KBM-7 (cell line): ENCODE measurements at regions not wholly inside any gene's neighbourhood (a gene's known extent, or its start where the extent isn't known, plus 50 kb on each side); places are given as distances from the start of the nearest gene placed in this dataset.

Experiments
- DNase-seq: peaks from one replicate; pipeline ENCODE4 v3.0.0-alpha.2; 2015
- in situ Hi-C: fragments of 300-500 bp; cut with MboI; formaldehyde crosslinking; loops from 2 replicates; pipeline ENCODE4 v1.14.3; 2020; ENCODE audit warnings: low sequenced_read_pairs, low pct_unique_long_range_greater_than_20kb, mixed read lengths

DNA sequence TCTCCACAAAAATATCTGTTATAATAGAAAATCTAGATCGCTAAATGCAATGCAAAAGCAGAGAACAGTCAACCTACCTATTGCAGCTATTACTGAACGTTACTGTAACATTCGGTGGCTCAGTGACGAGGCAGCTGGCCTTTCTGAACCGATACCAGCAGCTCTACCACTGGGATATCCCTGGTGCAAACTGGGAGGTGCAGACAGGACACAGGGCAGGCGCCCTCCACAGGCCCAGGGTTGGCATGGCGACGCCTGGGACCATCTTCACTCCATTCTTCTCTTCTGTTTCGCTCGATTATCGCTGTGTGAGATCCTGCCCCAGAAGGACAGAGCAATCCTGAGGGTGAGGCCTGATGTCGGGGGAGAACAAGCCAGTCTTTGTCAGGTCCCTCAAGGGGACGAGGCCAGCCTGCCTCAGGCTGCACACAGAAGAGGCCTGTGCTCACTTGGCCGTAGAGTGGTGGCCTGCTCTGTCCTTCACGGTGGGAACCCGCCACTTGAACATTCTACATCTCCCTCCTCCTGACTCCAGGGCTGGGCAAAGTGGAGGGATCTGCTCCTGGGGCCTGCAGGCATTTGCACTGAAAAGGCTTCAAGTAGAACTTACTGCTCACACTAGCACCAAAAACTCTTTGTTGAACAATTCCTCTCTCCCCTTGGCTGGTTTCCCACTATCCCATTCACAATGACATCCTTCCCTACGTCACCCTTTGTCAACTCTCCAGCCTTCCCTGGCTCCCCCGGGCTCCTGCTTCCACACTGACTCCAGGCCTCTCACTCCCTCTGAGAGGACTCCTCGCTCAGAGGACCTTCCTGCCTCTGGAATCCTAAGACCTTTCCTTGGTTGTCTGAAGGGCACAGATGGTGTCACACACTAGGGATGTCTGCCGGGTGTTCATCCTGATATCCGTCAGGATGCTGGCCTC is 49.7 kb downstream of the CYRIA start:
- DNase-seq: no peak
- in situ Hi-C loops: loop anchor here (10.0 kb wide), 1 partner anchor 139 kb away; no protein-coding TSS in a partner anchor

DNA sequence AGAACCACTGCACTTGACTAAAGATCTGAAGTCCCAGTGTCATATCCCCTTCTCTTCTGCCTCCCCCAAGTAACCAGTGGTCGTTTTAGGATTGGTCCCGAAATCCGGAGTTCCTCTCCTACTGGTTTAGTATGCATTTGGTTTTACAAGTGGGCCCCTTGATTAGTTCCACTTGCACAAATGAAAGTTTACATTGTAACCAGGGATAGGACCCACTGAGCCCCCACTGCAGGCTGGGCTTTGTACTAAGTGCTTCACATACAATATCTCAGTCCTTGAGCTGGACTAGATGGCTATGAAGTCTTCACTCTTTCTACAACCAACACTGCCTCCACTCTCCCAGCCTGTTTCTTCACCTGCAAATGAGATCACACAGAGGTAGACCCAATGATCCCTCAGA is 50.4 kb downstream of the CYRIA start:
- no peak for DNase-seq
- in situ Hi-C loops: loop anchor here (10.0 kb wide), 1 partner anchor 140 kb away; no protein-coding TSS in a partner anchor

DNA sequence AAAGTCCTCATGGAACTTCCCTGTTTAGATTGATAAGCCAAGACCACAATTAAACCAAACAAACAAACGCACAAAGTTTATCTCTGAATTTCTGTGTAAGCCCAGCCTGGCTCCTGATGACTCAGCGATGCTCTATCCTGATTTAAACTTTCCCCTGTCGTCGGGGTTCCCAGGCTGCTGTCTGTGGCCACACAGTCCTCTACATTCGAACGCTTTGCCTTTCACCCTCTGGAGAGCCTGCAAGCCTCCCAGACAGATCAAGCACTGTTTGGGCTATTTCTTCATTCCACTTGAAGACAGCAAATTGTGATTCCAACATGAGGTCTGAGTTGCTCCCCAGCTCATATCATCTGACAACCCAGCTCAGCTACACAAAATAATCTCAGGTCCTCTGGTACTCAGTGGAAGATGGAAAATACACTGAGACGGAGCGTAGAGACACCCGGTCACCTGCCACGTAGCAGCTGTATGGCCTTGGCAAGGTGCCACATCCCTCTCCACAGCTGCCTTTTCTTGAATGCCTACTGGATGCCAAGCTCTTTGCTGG is 51.2 kb downstream of the CYRIA start:
- no peak for DNase-seq
- in situ Hi-C loops: loop anchor here (10.0 kb wide), 1 partner anchor 140 kb away; no protein-coding TSS in a partner anchor

DNA sequence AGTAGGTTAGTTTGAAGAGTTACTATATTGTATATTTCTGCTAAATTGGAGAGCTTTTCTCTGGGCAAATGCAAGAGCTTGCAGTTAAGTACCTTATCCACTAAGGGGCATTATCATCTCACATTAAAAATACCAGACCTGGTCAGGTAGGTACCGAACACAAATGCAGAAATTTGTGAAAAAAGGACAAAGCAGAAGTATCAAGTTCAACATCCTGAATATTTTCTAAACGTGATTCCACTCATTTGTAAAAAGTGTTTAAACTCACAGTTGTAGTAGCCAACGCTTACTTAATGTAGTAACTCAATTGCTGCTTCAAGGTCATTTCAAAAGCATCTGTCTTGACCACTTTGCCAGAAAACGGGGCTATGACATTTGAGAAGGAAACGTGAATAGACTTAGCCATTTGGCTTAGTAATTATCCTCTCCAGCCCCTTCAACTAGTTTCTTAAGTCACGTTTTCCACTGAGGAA is 52.1 kb downstream of the CYRIA start:
- in situ Hi-C loops: loop anchor here (10.0 kb wide), 1 partner anchor 141 kb away; no protein-coding TSS in a partner anchor
- peak; percentile 56 for DNase-seq

DNA sequence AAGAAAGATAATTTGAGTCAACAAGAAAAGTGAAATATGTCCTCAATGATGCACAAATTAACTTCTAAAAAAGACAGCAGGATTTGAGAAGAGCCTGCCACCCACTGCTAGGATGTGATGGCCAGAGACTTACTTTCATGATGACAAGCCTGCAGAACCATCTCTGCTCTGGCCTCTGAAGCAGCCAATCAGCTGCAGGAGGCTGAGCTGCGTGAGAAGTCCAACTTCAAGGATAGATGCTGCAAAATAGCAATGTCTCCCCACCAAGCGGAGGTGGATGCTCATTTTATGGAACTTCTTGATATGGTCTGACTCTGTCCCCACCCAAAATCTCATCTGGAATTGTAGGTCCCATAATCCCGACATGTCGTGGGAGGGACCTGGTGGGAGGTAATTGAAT is 53.1 kb downstream of the CYRIA start:
- in situ Hi-C loops: loop anchor here (10.0 kb wide), 1 partner anchor 142 kb away; no protein-coding TSS in a partner anchor
- no peak for DNase-seq

DNA sequence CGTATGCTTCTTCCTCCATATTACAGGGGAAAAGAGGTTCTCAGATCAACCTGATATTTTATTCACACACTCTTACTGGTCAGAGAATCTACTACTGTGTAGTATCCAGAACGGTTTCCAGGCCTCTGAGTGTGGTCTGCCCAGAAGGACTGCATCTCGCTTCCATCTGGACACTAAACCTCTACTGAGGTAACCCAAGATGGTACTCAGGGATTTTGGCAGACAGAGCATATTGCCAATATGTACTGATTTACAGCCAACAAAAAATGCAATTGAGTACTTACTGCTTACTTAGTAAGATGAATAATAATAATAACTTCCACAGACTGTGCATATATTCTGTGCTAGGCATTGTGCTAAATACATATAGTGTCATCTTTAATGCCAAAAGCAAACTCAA is 55.8 kb downstream of the CYRIA start:
- DNase-seq: no peak
- in situ Hi-C loops: loop anchor here (10.0 kb wide), 1 partner anchor 145 kb away; no protein-coding TSS in a partner anchor

DNA sequence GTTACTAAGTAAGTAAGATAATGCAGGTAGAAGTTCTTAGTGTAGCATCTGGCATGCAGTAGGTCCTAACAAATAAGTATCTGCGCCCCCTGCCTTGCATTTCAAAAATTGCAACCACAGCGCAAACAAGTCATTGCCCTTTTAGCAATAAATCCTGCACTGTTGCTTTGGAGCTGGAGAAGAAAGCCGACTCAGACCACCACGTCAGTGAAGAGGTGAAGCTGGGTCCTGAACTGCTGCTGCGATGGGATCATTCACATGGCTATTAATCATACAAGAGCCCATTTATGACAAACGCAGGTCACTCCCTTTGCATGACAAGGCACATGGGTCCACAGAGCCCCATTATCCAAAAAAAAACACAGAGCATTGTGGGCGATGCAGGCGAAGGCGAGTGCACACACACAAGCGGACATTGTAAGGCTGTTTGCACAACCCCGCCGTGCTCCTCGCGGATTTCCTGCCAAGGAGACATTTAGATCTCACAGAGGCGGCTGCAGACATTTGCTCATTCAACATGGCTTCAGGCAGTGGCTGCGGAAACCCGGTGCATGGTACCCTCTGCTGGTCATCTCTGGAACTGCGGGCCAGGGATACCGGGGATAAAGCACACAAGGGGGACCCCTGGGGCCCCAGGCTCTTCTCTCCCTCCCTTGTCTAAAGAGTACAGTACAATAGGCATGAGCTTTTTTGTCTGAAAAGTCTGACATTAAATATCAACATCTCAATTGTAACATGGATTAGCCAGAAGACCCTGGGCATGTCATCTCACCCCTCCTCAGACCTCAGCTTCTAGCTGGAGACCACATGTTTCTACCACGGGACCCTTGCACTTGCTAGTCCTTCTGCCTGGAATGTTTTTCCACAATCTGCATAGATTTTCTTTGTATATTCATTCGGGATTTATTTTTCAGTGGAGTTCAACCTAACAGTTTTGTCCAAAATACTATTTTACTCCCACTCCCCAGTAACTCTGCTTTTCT is 56.7 kb downstream of the CYRIA start:
- in situ Hi-C loops: no loop called here
- peak; percentile 88 for DNase-seq

DNA sequence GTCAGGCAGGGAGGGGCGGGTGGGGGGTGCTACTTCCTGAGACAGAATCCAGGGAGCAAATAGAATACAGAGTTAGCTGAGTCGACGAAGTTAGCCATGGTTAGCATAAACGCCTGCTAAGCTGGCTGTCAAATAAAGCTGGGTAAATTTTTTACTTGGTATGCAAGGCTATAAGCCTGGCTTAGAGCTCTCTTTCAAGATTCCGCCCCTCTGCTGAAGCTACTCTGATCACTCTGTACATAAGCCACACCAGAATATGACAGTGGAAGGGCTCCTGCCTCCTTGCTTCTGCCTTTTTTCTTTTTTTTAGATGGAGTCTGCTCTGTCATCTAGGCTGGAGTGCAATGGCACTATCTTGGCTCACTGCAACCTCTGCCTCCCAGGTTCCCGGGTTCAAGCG is 58.3 kb downstream of the CYRIA start:
- no peak for DNase-seq
- in situ Hi-C loops: no loop called here

DNA sequence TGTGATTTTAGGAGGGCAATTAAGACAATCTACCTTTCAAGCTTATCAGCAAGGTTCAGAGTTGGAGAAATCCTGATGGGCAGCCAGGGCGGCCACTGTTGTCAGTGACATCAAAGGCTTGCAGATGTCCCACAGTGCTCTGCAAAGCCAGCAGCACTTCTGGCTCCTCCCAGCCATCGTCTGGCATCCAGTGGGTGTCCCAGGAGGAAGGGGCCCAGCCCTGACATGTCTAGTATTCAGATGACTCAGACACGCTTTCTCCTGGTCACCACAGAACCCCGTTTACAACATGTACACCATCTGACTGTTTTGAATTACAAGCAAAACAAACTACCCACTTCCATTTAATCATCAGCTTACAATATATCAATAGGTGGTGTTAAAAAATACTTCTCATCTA is 61.4 kb downstream of the CYRIA start:
- in situ Hi-C loops: no loop called here
- DNase-seq: no peak

DNA sequence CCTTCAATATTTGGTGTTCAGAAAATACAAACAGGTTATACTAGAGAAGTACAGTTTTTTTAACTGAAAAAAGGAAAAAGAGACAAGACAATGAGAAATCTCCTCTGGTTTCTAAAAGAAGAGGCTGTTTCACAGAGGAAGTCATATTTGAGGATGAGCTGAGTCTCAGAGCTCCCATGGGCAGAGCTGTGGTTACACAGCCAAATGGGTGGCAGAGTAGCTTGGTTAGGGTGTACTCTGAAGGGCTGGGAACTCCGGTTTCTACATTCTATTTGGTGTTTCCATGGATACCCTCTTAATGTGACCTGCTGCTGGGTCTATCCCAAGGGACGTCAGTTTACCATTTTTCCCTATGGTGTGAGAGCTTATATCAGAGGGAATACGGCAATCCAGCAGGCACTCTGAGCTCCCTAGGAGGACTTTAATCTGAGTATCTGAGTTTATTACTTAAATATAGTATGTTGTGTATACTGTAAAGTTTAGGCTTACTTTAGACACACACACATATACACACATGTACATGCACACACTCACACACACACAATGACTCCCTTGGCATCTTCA is 74.2 kb downstream of the CYRIA start:
- in situ Hi-C loops: no loop called here
- DNase-seq: no peak

DNA sequence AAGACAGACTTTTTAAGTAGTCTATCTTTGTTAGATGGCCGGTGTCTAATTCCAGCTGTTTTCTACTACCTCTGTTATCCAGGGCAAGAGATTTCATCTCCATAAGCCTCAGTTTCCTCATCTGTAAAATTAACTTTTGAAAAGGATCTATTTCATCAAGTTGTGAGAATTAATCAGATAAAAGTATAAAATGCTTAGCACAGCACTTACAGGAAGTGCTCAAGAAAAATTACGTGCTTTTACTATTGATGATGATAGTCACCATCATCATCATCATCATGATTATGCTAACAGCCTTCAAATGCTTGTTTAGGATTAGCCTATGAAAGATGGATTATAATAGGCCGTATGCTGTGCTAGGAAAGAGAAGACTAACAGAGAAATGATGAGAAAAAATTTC is 76.2 kb downstream of the CYRIA start:
- in situ Hi-C loops: no loop called here
- DNase-seq: no peak

DNA sequence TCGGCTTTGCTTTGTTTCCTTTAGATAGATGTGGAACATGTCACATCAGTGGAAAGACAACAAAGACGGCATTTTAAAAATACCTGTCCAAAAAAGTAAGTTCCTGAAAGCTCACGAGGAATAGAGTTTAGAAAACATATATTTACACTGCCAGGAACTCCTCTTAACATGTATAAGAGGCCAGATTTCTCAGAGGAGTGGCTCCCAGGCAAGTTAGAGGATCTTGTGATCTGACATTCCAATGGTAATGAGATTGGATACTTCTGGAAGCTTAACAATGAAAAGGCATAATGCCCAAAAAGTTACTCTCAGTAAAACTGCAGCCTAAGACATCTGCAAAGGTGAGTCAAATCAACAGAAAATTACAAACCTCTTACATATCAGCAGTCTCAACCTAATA is 77.1 kb downstream of the CYRIA start:
- no peak for DNase-seq
- in situ Hi-C loops: no loop called here

DNA sequence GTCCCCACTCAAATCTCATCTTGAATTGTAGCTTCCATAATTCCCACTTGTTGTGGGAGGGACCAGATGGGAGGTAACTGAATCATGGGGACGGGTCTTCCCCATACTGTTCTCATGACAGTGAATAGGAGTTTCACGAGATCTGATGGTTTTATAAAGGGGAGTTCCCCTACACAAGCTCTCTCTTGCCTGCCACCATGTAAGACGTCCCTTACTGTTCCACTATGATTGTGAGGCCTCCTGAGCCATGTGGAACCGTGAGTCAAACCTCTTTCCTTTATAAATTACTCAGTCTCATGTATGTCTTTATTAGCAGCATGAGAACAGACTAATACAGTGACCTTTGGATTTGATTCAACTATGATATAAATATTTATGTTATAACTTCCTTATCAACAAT is 78.0 kb downstream of the CYRIA start:
- DNase-seq: no peak
- in situ Hi-C loops: no loop called here

DNA sequence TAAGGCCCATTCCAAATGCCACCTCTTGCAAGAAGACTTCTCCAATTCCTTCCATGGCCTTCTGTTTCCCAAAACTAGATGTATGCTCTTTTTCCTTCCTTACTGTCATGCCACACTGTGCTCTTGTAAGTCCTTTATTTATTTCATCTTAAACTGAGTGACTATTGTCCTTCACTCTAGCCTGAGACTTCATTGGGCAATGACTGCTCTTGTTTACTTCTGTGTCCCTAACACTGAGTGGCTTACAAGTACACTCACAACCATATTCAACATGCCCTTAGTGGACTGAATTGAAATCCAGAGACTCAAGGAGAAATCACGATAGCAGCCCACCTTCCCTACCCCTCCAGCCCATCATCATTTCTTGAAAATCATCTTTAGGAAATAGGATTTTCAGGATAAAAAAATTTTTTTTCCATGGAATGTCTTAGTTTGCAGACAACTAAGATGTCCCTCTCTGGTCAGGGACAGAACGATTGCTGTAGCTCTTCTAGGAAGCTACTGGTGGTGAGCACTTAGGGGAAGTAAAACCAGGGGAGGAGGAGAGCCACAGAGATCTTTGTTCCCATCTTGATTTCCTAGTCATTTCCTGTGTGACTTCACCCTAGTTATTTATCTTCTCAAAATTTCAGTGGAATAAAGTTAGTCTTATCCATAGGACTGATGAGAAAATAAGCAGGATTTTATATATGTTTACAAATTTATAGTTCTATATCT is 80.7 kb downstream of the CYRIA start:
- peak; percentile 4 for DNase-seq
- in situ Hi-C loops: no loop called here

DNA sequence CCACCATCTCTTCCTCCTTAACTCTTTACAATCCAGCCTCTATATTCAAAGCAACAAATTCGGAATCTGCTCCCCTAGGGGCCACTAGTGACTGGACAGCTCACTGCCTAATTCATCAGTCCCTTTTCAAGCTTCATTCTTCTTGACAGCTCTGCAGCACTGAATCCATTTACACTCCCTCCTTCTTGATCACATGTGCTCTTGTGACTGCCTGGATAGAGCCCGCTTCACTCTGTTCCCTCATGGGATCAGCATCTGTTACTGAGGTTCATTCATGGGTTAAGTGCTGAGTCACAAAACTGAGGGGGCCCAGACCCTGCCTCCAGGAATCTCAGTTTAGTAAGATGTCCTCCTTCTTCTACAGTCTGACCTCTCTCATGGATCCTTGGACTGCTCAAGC is 81.5 kb downstream of the CYRIA start:
- in situ Hi-C loops: no loop called here
- no peak for DNase-seq

DNA sequence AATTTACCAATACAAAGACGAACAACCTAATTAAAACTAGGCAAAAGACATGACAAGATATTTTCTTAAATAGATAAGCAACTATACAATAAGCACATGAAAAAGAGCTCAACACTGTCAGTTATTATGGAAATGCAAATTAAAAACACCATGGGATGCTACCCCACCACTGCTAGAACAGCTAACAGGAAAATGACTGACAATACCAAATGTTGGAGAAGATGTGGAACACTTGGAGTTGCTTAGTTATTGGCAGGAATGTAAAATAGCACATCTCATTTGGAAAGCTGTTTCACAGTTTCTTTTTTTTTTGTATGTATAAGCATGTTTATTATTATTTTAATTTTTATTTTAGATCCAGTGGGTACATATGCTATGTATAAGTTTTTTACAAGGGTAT is 84.4 kb downstream of the CYRIA start:
- in situ Hi-C loops: no loop called here
- DNase-seq: no peak

DNA sequence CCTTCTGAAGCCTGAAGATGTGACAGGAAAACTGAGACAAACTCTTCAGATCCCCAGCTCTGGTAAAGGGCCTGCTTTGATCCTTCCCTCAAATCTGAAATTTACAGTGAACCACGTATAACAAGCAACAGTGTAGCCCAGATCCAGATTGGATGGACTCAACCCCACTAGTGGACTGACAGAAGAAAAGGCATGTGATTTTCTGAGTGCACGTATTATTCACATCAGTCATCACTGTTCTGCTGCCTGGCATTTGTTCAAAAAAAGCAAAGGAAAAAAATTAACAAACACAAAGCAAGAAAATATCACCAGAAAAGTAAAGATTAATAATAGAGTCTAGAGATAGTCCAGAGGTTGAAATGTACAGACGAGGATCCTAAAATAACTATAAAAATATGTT is 87.6 kb downstream of the CYRIA start:
- DNase-seq: no peak
- in situ Hi-C loops: no loop called here

DNA sequence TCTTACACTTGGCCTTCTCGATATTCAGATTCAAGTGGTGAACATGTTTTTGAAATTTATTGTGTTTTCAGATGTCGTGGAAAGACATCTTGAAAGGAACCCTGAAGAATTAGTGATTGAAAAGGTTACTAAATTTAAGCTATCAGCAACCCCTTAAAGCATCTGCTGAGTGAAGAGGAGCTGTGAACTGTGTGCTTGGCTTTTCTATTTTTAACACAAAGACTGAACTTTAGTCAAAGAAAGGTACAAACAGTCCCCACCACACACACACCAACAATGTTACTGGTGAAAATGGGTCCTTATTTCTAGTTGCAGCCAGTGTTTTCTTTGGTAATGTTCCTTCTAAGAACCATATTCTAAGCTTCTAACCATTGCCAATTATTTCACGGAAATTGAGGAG is 95.1 kb downstream of the CYRIA start:
- no peak for DNase-seq

More for the DNA sequence above, 95.1 kb downstream of the CYRIA start:
- in situ Hi-C loops: no loop called here
